KMS-11 (cell line): ENCODE measurements at regions not wholly inside any gene's neighbourhood (a gene's known extent, or its start where the extent isn't known, plus 50 kb on each side); places are given as distances from the start of the nearest gene placed in this dataset.

ENCODE experiments used
- H2AFZ ChIP-seq: fragments of 200-600 bp; sonication (generic); 2 replicates; pipeline ENCODE4 v1.6.1; 2016; ENCODE audit warnings: antibody characterized with exemption, mixed run types, low read depth
- H3K27ac ChIP-seq: fragments of 200-600 bp; sonication (generic); 2 replicates; pipeline ENCODE4 v1.6.1; 2016; ENCODE audit warnings: mild to moderate bottlenecking, mixed run types
- H3K27me3 ChIP-seq: fragments of 200-600 bp; sonication (generic); 2 replicates; pipeline ENCODE4 v1.6.1; 2017; ENCODE audit warnings: mild to moderate bottlenecking, low read depth, mixed run types, moderate library complexity; ENCODE audit not compliant: insufficient read depth
- H3K36me3 ChIP-seq: fragments of 200-600 bp; sonication (generic); 2 replicates; pipeline ENCODE4 v1.6.1; 2017; ENCODE audit warnings: mild to moderate bottlenecking, mixed run types; ENCODE audit not compliant: insufficient read depth
- H3K4me1 ChIP-seq: fragments of 200-600 bp; sonication (generic); 2 replicates; pipeline ENCODE4 v1.6.1; 2016; ENCODE audit warnings: mild to moderate bottlenecking, low read depth, mixed run types; ENCODE audit not compliant: poor library complexity, severe bottlenecking
- H3K4me2 ChIP-seq: fragments of 200-600 bp; sonication (generic); 2 replicates; pipeline ENCODE4 v1.7.0; 2016; ENCODE audit warnings: mild to moderate bottlenecking, mixed run types
- H3K4me3 ChIP-seq: fragments of 200-600 bp; sonication (generic); IDR thresholded peaks from 2 replicates; pipeline ENCODE4 v1.6.1; 2017; ENCODE audit warnings: low read depth, low read length, mixed read lengths; ENCODE audit not compliant: insufficient read depth
- H3K79me2 ChIP-seq: fragments of 200-600 bp; sonication (generic); 2 replicates; pipeline ENCODE4 v1.6.1; 2016; ENCODE audit warnings: low read depth, mixed run types; ENCODE audit not compliant: insufficient read depth
- H3K9ac ChIP-seq: fragments of 200-600 bp; sonication (generic); 2 replicates; pipeline ENCODE4 v1.6.1; 2016; ENCODE audit warnings: mild to moderate bottlenecking, mixed run types
- H4K20me1 ChIP-seq: fragments of 200-600 bp; sonication (generic); 2 replicates; pipeline ENCODE4 v1.6.1; 2016; ENCODE audit warnings: mild to moderate bottlenecking, mixed run types; ENCODE audit not compliant: insufficient read depth
- TF ChIP-seq, protein P1 (sequence below): fragments of 200-600 bp; sonication (generic); conservative IDR thresholded peaks from 2 replicates; pipeline ENCODE4 v1.6.1; 2017; ENCODE audit warnings: low read depth, mild to moderate bottlenecking, antibody characterized with exemption, low read length, moderate library complexity, mixed read lengths

- no peak overlapping the region for H3K4me3 ChIP-seq
- H3K27me3 ChIP-seq: no peaks in the 10 kb centered on the region
- TF ChIP-seq, protein P1, sequence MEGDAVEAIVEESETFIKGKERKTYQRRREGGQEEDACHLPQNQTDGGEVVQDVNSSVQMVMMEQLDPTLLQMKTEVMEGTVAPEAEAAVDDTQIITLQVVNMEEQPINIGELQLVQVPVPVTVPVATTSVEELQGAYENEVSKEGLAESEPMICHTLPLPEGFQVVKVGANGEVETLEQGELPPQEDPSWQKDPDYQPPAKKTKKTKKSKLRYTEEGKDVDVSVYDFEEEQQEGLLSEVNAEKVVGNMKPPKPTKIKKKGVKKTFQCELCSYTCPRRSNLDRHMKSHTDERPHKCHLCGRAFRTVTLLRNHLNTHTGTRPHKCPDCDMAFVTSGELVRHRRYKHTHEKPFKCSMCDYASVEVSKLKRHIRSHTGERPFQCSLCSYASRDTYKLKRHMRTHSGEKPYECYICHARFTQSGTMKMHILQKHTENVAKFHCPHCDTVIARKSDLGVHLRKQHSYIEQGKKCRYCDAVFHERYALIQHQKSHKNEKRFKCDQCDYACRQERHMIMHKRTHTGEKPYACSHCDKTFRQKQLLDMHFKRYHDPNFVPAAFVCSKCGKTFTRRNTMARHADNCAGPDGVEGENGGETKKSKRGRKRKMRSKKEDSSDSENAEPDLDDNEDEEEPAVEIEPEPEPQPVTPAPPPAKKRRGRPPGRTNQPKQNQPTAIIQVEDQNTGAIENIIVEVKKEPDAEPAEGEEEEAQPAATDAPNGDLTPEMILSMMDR: no peak
- H3K36me3 ChIP-seq: no peaks in the 10 kb centered on the region
- H3K9ac ChIP-seq: no peak overlapping the region
- no peaks in the 10 kb centered on the region for H4K20me1 ChIP-seq
- H3K27ac ChIP-seq: no peak overlapping the region
- H3K4me2 ChIP-seq: no peak overlapping the region
- no peaks in the 10 kb centered on the region for H3K79me2 ChIP-seq
- H3K4me1 ChIP-seq: no peaks in the 10 kb centered on the region
- no peak overlapping the region for H2AFZ ChIP-seq
Observed at GRCh38 chr6:11437824-11438459, 99.6 kb upstream of the TMEM170B start.

- no peak overlapping the region for H3K4me3 ChIP-seq
- no peaks in the 10 kb centered on the region for H3K79me2 ChIP-seq
- no peak overlapping the region for H3K9ac ChIP-seq
- H4K20me1 ChIP-seq: no peaks in the 10 kb centered on the region
- H3K36me3 ChIP-seq: no peaks in the 10 kb centered on the region
- H2AFZ ChIP-seq: no peak overlapping the region
- H3K4me2 ChIP-seq: no peak overlapping the region
- TF ChIP-seq, protein P1: no peak
- no peaks in the 10 kb centered on the region for H3K4me1 ChIP-seq
- H3K27ac ChIP-seq: no peak overlapping the region
- no peaks in the 10 kb centered on the region for H3K27me3 ChIP-seq
Observed at GRCh38 chr6:11436508-11437096, 100.9 kb upstream of the TMEM170B start.

DNA sequence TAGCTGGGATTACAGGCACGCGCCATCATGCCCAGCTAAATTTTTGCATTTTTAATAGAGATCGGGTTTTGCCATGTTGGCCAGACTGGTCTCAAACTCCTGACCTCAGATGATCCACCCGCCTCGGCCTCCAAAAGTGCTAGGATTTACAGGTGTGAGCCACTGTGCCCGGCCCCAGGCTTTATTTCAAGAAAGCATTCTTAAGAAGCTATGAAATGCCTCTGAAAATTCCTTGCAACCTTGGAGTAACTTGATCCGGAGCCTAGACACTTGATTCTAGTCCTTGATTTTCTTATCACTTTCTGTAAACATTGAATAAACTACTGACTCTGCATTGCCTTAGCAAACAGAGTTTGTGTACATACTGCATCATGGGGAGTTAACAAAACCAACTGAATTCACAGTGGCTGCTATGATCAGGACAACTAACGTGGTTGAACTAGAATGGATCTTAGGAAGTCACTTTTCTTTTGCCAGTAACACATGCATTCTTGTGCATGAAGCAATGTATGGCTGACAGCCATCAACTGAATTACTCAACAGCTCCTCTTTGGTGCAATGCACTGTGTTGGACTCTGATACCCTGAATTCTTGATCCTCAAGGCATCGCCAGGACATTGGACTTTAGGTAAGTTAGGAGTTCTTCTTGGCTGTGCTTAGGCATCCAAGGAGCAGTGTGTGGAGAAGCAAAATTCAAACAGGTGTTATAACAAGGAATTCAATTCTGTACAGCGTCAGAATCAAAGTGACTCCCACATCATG lies 102.8 kb upstream of the TMEM170B start:
- Histone ChIP-seq H3K36me3 (no peaks in the 10 kb centered on the region), H3K9ac (no peak overlapping the region), H3K4me3 (no peak overlapping the region), H3K4me2 (no peak overlapping the region), H3K79me2 (no peaks in the 10 kb centered on the region), H2AFZ (no peak overlapping the region), H3K27ac (no peak overlapping the region), H3K27me3 (no peaks in the 10 kb centered on the region), H4K20me1 (no peaks in the 10 kb centered on the region), H3K4me1 (peaks cover 7% of the 10 kb centered on the region)
- TF ChIP-seq, protein P1: no peak

- no peaks in the 10 kb centered on the region for H3K27me3 ChIP-seq
- H3K9ac ChIP-seq: no peak overlapping the region
- H3K79me2 ChIP-seq: no peaks in the 10 kb centered on the region
- no peak overlapping the region for H3K4me3 ChIP-seq
- H3K4me1 ChIP-seq: peaks cover 16% of the 10 kb centered on the region
- H2AFZ ChIP-seq: no peak overlapping the region
- H3K4me2 ChIP-seq: no peak overlapping the region
- TF ChIP-seq, protein P1: no peak
- no peaks in the 10 kb centered on the region for H3K36me3 ChIP-seq
- no peak overlapping the region for H3K27ac ChIP-seq
- H4K20me1 ChIP-seq: no peaks in the 10 kb centered on the region
Observed at GRCh38 chr6:11433860-11434259, 103.7 kb upstream of the TMEM170B start.
